ENCODE measurements at regions not wholly inside any gene's neighbourhood (a gene's known extent, or its start where the extent isn't known, plus 50 kb on each side); places are given as distances from the start of the nearest gene placed in this dataset.

DNA sequence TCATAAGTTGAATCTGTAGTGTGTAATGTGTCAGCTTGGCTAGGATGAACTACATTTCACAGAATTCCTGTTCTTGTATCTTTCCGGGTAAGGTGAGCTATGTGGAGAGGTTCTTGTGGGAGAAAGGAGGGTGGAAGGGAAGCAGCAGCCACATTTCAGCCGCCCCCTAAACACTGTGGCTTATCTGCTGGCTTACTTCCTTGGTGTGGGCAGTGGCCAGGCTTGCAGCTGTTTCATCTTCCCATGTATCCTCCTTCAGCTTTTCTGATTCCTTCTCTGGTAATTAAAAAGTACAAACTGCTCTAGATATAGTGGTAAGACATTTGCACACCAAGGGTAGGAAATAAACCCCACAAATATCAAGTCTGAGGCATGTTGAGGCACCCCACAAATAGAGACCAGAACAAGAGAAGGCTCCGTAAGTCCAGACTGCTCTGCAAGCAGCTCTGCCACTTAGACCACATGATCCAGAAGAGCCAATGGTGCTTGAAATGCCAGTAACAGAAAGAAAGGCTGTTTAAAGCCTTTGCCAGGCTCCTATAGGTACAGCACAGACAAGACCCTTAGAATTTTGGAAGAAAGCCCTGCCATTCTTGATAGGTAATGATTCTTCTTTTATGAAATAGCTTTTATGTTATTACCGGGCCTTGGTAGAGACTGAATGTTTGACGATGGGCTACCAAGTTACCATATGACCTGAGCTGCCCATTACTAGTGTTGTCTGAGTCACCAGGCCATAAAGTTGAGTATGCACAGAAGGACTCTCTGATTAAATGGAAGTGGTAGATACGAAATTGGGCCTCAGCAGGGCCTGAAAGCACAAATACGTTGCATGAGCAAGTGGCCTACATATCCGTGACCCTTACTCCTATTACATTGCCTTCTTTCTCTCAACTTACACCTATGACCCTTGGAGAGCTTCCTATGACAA lies 215.0 kb upstream of the SGK1 start:
- H3K27ac ChIP-seq = no peak overlapping the region
- TF ChIP-seq, protein P1, sequence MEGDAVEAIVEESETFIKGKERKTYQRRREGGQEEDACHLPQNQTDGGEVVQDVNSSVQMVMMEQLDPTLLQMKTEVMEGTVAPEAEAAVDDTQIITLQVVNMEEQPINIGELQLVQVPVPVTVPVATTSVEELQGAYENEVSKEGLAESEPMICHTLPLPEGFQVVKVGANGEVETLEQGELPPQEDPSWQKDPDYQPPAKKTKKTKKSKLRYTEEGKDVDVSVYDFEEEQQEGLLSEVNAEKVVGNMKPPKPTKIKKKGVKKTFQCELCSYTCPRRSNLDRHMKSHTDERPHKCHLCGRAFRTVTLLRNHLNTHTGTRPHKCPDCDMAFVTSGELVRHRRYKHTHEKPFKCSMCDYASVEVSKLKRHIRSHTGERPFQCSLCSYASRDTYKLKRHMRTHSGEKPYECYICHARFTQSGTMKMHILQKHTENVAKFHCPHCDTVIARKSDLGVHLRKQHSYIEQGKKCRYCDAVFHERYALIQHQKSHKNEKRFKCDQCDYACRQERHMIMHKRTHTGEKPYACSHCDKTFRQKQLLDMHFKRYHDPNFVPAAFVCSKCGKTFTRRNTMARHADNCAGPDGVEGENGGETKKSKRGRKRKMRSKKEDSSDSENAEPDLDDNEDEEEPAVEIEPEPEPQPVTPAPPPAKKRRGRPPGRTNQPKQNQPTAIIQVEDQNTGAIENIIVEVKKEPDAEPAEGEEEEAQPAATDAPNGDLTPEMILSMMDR (conservative IDR thresholded peaks at IDR 0.05) = no peak
- no peak for TF ChIP-seq ZFX (IDR thresholded peaks at IDR 0.05)

DNA sequence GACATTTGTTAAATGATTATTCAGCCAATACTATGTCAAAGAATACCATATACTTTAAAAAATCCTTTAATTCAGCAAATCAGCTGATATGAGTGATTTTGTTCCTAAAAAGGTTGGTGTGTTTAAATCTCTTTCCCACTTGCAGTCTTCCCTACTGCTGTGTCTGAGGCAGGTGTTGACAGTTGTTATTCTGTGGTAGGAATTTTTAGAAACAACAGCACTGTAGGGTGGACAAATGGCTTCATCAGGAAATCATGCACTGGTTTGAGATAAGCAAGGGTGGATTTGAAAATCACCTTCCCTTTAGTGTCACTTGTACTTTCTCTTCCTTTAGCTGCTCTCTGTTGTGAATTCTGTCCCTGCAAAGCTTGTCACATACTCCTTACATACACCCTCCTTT lies 213.7 kb upstream of the SGK1 start:
- H3K27ac ChIP-seq = no peak overlapping the region
- no peak for TF ChIP-seq ZFX (IDR thresholded peaks at IDR 0.05)
- TF ChIP-seq, protein P1 (conservative IDR thresholded peaks at IDR 0.05) = no peak

DNA sequence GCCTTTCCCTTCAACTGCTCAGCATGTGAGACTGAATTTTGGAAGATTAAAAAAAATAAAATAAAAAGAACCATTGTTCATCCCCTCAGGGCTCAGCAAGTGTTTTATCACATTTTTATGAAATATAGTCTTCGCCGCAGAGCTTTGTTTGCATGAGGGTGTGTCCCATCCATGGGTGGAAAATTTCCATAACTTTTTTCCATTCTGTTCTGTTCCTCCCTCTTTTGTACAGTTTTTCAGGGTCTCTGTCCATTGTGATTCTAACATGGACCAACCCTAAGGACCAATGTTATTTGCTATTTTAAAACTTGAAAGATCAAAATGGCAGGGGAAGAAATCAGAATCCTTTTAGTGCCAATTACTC lies 213.3 kb upstream of the SGK1 start:
- TF ChIP-seq, protein P1 (conservative IDR thresholded peaks at IDR 0.05) = no peak
- no peak for TF ChIP-seq ZFX (IDR thresholded peaks at IDR 0.05)
- H3K27ac ChIP-seq = no peak overlapping the region

DNA sequence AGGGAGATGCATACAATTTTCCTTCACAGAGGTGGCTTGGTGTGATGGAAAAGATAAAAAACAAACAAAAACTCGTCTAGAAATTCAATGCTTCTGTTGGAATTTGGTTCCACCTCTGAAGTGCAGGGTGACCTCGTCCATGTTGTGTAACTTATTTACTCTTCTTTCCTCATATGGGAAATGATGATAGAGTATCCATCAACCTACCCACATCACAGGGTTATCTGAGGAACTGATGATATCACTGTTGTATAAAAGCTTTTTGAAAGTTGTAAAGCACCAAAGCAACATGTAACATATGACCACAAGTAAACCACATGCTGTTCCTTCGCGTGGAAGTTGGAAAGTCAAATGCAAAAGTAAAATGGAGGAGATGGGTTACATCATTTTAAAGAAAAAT lies 212.0 kb upstream of the SGK1 start:
- TF ChIP-seq, protein P1 (conservative IDR thresholded peaks at IDR 0.05) = no peak
- TF ChIP-seq ZFX (IDR thresholded peaks at IDR 0.05) = no peak
- no peak overlapping the region for H3K27ac ChIP-seq

DNA sequence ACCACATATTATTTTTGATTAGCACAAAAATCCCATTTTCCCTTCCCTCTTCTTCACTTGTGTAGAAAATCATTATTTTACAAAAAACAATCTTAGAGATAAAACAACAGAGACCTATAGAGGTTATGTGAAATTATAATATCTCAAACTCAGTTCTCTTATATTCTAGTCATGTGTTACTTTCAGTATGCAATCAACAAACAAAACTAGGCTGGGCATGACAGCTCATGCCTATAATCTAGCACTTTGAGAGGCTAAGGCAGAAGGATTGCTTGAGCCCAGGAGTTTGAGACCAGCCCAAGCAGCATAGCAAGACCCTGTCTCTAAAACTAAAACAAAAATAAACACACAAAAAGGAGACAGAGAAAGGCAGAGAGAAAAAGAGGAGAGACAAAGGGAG lies 211.4 kb upstream of the SGK1 start:
- H3K27ac ChIP-seq = no peak overlapping the region
- TF ChIP-seq ZFX (IDR thresholded peaks at IDR 0.05) = no peak
- TF ChIP-seq, protein P1 (conservative IDR thresholded peaks at IDR 0.05) = no peak

DNA sequence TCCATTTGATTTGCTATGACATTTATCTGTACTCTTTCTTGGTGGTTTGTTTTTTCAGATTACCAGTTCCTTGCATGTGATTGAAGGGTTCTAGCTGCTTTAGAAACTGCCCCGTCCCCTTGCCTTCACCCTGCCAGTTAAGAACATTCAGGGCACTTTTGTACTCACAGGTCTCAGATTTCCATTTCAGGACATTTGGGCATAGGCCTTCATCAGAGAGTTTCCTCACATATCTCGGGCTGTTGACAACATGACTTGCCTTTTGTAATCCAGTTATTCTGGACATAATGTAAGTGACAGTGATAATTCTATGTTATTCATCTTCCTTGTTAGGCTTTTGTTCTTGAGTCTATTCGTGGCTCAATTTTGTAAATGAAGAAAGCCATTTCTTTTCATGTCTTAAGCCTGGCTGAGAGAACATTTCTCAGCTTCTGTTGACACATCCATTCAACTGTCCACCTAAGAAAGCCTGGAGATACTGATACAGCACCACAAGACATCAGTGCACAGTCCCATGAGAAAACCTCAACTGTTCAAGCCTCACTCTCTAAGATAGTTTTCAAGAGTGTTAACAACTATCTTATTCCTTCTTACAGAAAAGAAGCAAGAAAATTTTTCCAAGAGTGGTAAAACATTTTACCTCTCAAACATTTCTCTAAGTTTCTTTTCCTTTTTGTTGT lies 209.3 kb upstream of the SGK1 start:
- H3K27ac ChIP-seq = no peak overlapping the region
- TF ChIP-seq, protein P1 (conservative IDR thresholded peaks at IDR 0.05) = no peak
- no peak for TF ChIP-seq ZFX (IDR thresholded peaks at IDR 0.05)

DNA sequence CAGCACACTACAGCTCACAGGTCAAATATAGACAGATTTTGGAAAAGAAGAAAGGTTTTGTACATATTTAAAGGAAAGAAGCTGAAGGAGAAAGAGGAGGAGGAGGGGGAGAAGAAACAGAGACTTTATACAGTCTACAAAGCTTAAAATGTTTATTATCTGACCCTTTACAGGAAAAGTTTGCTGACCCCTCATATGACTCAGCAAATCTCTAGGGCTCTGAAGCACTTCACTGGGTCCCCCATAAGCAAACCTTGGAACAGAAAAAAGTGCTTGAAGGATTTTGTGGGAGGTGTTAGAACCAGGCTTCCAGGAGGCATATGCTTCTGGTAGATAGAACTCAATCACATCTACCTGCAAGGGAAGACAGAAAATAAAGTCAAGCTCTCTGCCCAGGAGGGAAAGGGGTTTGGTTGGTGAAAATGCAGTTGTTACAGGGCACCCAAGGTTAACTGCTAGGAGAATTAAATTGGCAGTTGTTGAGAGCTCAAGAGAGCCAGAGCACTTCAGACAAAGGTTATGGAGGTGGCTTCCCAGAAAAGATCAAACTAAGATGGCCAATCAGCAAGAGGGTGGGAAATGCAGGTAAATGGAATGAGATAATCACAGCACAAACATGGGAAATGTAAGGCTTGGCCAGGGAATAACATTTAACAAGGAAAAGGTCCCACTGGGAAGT lies 207.4 kb upstream of the SGK1 start:
- TF ChIP-seq ZFX (IDR thresholded peaks at IDR 0.05) = no peak
- TF ChIP-seq, protein P1 (conservative IDR thresholded peaks at IDR 0.05) = no peak
- H3K27ac ChIP-seq = no peak overlapping the region
